Fibroblast of villous mesenchyme (primary cell): ENCODE measurements at regions not wholly inside any gene's neighbourhood (a gene's known extent, or its start where the extent isn't known, plus 50 kb on each side); places are given as distances from the start of the nearest gene placed in this dataset.
A peak's percentile ranks its signal among the peaks of the same experiment; 100 is the strongest.

ENCODE experiments used
- DNase-seq: peaks from one replicate; pipeline ENCODE4 v3.0.0-alpha.2; 2010; ENCODE audit warnings: low read depth
- H3K4me3 ChIP-seq: 2 replicates; pipeline ENCODE4 v1.5.1; 2011; ENCODE audit warnings: low read depth, mild to moderate bottlenecking, low read length
- CTCF ChIP-seq: IDR thresholded peaks from 2 replicates; pipeline ENCODE4 v1.5.1; 2012; ENCODE audit warnings: low read depth, mild to moderate bottlenecking, low read length; ENCODE audit not compliant: insufficient read depth

- DNase-seq, result no peak
- H3K4me3 ChIP-seq, result no peak overlapping the region
- no peak for TF ChIP-seq CTCF
Observed at GRCh38 chr2:58620093-58620492, 379.0 kb upstream of the FANCL start.

- TF ChIP-seq CTCF, result no peak
- no peak for DNase-seq
- H3K4me3 ChIP-seq, result no peak overlapping the region
Observed at GRCh38 chr2:58616961-58617360, 375.8 kb upstream of the FANCL start.

GRCh38 chr2:58614219-58614618 lies 373.1 kb upstream of the FANCL start:
- DNase-seq, result peak; percentile 37
- no peak overlapping the region for H3K4me3 ChIP-seq
- no peak for TF ChIP-seq CTCF

GRCh38 chr2:58612973-58613372 lies 371.8 kb upstream of the FANCL start:
- no peak overlapping the region for H3K4me3 ChIP-seq
- no peak for DNase-seq
- TF ChIP-seq CTCF, result no peak

GRCh38 chr2:58609326-58609725 lies 368.2 kb upstream of the FANCL start:
- no peak for TF ChIP-seq CTCF
- DNase-seq, result no peak
- H3K4me3 ChIP-seq, result no peak overlapping the region

- TF ChIP-seq CTCF, result no peak
- no peak overlapping the region for H3K4me3 ChIP-seq
- no peak for DNase-seq
Observed at GRCh38 chr2:58608146-58608545, 367.0 kb upstream of the FANCL start.

- no peak for DNase-seq
Observed at GRCh38 chr2:58607448-58607847, 366.3 kb upstream of the FANCL start.

More at GRCh38 chr2:58607448-58607847, 366.3 kb upstream of the FANCL start:
- no peak overlapping the region for H3K4me3 ChIP-seq
- TF ChIP-seq CTCF, result no peak
